Renal cortex interstitium (tissue), 11 donors: ENCODE measurements at regions not wholly inside any gene's neighbourhood (a gene's known extent, or its start where the extent isn't known, plus 50 kb on each side); places are given as distances from the start of the nearest gene placed in this dataset.
A peak's percentile ranks its signal among the peaks of the same experiment; 100 is the strongest.

Experiments used
- DNase-seq, 11 donors: peaks; one replicate each; pipeline ENCODE4 v3.0.0-alpha.2; 2013; ENCODE audit warnings: low read depth in 9 of 11, low spot score in 4 of 11; ENCODE audit errors: extremely low read depth in 1 of 11

DNA sequence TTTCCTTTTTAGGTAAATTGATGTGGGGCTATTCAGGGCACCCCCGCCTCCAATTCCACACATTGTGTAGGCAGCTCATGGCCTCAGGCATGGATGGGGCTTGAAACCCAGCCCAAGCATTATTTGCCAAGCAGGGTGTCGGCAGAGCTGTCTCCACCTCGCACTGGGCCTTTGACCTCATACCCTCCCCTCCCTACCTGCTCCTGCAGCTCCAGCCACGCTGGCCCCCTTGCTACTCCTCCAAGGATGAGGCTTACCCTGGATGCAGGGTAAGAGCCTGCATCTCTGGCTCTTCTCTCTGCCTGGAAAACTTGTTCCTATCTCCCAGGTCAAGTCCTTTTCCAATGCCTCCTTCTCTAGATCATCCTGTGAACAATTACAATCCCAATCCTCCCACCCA, 232.6 kb downstream of the SOD2 start:
- no peak for DNase-seq

DNA sequence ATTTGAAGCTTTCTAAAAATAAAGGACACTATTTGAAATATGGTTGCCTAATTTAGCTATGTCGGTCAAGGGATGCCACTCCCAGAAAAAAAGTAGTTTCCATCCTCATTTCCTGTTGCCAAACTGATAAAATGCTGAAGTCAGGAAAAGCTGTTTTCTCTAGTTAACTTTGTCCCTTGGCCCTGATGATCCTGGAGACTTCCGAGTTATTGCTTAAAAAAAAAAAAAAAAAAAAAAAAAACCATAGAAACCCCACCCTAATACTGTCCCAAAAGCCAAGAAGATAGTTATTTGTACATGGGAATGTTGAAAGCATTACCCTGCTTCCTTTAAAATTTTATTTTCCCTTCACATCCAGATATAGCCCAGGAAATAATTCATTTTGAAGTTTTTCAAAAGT, 236.7 kb downstream of the SOD2 start:
- DNase-seq: no peak

DNA sequence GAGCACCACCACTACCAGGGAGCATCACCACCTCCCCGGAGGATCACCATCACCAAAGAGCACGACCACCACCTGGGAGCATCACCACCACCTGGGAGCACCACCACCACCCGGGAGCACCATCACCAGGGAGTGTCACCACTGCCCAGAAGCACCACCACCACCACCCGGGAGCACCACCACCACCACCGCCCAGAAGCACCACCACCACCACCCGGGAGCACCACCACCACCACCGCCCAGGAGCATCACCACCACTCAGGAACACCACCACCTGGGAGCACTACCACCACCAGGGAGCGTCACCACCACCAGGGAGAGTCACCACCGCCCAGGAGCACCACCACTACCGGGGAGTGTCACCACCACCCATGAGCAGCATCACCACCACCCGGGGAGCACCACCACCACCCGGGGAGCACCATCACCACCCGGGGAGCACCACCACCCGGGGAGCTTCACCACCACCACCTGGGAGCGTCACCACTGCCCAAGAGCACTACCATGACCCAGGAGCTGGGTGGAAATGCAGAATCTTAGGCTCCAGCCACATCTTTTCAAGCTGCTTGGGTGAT, 237.3 kb downstream of the SOD2 start:
- DNase-seq: no peak

DNA sequence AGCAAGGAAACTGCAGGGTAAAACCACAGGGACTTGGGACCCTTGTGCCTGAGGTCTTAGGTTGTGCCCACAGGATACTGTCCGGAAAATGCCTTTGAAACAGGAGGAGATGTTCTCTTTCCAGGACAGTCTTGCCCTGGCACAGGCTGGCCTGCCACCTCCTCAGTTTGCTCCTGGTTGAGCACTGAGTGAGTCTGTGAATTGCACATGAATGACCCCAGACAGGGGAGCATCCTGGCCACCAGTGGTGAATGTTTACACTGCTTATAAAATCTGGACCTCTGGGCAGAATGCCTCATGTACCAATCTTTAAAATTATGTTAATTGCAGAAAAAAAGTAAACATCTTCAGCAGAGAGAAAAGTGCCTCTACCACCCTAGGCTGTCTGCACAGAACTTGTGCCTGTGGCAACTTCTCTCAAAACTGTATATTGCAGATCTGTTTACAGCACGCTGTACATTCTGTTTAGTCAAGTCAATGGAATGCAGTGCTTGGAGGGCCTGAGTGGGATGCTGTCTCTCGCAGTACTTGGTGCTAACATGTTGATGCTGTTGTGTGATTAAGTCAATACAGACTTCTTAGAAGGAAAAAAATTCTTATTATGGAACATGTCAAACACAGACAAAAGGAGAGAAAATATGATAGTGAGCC, 242.1 kb downstream of the SOD2 start:
- peak in 2 of 11 donors; percentile 12 to 25 for DNase-seq

DNA sequence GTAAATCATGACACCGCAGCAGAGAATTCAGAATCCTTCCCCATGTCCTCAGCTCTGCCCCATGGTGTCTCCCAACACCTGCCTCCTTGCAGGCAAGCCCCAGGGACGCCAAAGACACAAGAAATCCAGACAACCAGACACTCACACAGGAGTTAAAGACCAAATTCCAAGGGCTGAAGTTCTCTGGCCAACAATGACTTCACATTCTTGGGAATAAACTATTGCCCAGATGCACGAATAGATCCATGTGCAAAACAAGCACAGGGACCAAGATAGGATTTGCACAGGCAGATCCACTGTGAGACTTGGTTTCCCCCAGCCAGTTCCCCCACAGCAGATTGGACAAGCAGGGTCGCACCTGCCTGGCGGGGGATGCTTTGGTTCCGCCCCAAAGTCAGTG, 246.7 kb downstream of the SOD2 start:
- DNase-seq: no peak

DNA sequence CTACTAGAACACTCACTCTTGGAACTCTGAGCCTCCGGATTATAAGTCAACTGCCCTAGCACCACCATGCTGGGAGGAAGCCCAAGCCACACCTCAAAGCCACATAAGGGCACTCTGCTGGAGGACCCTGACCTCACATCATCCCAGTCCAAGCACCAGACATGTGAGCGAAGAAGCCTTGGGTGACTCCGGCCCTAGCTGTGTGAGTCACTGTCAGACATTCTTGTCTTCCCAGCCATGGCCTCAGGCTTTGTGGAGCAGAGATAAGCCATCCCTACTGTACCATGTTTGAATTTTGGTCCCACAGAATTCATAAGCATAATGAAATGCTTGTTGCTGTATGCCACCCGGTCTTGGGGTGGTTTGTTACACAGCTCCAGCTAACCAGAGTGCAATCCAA, 247.7 kb downstream of the SOD2 start:
- DNase-seq: no peak

DNA sequence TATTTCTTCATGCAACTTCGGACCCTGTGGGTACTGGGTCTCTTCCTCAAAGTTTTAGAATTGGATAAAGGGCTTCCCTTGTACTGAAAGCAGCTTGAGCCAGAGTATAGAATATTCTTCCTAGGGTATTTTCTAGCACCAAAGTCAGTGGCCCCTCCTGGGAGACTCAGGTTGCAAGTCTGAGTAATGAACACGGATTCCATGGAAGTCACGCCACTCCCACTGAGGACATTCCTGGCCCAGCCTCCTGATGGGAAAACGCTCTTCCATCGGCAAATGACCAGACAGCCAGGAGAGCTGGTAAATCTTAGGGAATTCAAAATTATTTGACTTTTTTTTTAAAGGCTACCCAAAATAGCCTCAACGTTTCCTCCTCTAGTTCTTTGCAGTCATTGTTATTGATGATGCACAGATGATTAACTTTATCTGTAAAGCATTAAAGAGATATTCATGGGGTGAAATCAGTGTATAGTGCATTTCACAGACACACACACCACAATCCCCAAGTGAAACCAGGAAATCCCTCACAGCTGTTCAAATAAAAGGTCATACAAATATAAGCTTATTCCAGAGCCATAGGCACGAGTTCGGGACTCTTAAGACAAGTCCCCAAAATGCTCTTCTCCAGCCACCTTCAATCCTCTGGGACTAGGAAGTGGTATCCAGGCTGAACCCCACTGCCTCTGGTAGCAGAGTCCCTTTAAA, 248.8 kb downstream of the SOD2 start:
- DNase-seq: no peak

DNA sequence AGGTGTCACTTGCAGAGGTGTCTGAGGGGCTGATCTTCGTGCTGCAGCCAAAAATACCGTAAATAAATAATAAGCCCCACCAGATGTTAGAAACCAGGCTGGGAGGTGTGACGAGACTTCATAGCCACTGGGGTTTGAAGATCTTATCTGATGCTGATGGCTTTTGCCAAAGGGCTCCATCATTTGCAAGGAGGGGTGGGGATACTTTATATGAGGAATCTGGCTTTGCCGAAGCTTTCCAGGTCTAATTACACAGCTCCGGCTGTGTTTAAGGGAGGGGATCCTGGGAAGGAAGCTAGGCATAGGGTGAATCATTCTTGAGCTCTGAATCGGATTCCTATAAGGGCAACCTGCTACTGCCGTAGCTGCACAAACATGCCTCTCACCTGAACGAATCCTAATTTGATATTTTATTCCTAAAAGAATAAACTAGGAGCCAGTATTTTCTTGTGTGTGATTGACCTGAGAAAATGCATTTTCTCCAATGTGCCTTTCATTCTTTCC, 249.6 kb downstream of the SOD2 start:
- DNase-seq: no peak

DNA sequence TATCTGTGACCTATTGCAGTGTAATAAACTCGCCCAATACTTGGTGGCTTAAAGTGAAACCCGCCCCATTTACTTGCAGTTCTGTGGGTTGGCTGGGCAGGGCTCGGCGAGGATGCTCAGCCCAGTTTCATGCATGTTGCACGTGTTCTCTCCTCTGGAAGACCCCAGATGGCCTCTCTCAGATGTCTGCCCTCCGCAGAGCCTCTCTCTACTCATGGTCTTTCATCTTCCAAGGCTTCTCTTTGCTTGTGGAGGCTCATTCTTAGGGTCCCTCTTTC, 251.4 kb downstream of the SOD2 start:
- no peak for DNase-seq

DNA sequence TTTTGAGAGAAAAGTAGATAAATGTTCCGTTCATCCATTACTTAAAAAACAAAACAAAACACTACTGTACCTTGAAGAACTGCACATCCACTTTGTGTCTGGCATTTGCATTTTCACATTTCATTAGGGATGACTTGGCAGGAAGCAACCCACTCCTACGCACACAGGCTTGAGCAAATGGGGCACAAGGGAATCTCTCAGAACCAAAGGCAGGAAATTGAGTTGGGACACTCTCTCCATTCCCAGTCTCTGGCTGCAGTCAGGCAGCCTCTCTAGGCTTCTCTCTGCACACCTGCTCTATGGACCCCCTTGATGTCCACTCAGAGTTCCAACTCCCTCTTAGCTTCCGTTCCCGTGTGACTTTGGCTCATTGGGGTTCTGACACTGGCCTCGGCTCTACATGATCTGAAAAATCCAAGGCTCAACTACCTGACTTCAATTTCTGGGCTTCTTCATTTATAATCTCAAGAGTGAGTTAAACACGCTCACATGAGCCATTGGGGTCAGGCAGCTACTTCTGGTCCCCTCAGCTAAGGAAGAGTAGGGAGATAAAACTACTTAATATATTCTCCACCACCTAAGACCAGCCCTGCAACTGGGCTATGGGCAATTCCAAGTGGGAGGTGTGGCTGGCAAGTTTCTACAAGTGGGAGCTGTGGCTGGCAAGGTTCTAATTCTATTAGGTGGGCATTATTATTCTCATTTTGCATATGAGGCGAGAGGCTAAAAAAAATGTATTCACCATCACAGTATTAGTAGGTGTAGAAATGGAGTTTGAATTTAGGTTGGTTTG, 251.9 kb downstream of the SOD2 start:
- DNase-seq: no peak

DNA sequence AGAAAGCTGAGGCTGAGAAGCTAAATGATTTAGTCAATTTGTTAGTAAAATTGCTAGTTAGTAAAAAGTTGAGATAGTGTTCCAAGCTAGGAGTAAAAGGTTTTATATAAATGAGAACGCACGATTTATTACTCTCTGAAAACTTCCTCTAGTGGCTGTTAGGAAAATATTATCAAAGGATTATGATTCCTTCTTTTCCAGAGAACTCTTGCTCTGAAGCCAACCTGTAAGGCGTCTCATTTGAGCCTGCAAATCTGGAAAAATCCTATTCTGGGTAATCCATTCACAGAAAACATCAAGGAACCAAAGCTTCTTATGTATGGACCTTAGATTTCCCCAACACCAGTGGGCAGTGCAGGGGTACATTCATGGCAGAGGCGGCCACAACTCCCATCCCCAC, 252.7 kb downstream of the SOD2 start:
- DNase-seq: no peak

DNA sequence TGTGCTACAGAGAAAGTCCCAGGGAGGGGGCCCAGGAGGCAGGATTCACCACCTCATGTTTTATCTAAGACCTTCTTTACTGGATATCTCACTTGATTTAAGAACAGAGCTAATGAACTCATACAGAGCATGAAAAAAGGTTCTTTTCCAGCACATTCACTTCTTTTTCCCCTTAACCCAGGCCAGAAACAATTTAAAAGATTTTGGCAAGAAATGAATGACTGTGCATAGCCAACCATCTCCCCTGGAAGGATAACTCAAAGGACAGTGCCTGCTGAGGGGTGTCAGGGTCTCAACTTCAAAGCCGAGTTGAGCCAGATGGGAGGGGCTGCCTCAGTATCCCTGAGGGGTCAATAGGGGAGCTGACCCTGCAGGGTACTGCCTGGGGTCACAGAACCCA, 253.4 kb downstream of the SOD2 start:
- DNase-seq: no peak

DNA sequence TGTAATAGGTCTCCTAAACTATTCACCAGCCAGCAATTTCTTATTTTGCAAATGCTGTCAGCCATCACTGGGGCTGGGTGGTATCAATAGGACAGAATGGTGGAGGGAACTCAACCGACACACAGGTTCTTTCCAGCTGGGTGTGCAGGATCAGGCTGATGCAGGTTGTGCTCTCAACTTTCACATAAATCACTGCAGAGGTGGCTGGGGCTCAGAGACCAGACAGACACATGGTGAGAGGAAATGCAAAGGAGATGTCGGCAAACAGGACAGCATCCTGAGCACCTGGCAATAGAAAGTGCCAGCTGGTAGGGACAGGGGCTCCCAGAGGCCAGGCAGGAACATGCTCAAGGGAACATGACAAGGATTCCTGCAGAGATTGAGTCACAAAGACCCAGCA, 254.9 kb downstream of the SOD2 start:
- DNase-seq: peak in 1 of 11 donors; percentile 5

DNA sequence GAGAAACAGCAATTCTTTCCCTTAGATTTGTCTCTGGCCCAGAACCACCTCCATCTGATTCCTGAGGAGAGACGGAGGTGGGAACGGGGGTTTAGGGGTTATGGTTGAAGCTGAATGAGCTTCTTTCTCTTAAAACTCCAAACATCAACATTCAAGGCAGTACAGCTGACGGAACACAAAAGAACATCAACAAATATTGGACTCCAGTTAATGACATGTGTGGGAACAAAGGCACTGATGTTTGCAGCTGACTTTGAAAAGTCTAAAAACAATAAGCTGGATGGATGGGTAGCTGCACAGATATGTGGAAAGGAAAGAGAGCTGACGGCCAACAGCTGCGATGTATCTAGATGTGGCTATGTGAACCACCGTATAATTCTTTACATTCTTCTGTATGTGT, 256.5 kb downstream of the SOD2 start:
- DNase-seq: no peak

DNA sequence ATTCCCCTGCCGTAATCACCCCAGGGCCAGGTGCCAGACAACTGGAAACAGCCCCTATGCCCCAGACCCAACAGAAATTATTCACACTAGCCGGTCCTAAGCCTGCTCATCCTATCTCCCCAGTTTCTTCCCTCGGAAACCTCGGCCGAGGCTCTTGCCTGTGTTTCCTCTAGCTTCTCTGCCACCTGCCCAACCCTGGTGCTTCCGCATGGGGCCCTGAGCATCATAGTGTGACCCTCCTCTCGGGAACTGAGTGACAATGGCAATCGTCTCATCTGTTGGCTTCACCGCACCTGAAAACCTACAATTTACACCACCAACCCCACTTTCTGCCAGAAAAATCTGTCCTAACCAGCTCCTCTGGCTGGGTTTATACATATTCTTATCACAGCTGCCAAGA, 257.3 kb downstream of the SOD2 start:
- no peak for DNase-seq

DNA sequence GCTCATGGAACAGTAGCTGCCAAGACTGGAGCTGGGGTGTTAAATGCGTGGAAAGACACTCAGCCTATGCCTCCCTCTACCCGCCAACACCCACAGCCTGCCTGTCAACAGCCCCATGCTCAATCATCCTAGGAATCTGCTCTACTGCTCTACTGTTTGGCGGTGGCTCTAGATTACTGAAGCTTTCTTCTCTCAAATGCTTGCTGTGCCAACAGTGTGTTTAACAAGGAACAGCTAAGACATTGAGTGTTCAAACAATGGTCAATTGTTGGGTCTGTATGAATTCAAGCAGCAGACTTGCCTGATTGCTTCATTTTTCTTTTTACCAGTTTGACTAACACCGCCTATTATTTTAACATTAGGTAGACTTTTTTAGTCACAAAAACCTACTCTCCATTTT, 258.6 kb downstream of the SOD2 start:
- DNase-seq: no peak

DNA sequence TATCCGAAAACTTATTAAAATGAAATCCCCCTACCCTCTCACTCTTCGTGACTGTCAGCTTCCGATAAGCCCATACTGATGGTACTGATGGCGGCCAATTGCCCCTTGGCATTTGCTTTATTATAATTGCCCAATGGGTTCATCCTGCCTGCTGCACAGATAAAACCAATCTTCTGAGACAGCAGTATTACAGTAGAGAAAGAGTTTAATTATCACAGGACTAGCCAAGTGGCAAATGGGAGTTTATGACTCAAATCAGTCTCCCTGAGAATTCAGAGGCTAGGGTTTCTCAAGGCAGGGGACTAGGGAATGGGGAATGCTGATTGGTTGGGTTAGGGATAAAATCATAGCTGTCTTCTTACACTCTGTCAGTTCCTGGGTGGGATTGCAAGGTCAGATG, 259.5 kb downstream of the SOD2 start:
- no peak for DNase-seq

DNA sequence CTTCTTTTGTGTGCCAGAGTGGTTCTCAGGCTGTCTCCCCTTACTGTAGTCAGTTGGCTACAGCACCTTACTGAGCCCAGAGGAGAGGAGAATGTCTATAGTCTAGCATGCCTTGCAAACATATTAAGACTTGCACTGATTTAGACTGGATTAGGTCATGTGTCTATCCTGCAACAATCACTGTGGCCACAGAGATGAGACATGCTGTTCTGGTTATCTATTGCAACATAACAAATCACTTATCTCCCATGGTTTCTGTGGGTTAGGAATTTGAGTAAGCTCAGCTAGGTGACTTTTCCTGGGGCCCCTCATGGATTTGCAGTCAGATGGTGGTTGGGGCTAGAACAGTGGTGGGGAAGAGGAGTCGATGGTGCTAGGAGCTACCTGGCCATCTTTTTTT, 261.3 kb downstream of the SOD2 start:
- no peak for DNase-seq

DNA sequence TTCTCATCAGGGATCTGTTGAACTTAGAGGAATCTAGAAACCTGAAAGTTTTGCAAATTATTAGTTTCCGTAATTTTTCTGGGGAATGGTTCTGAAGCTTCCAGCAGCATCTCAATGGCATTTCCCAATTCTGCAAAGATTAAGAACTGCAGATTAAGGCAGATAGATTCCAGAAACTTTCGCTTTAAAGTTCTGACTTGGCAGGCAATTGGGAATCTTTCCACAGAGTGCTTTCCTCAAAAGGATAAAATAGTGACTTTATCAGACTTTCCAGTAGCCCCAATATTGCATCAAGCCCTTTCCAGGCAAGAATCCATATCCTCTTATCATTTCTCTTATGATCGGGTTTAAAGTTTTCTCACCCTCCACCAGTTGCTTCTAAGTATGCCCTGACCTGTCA, 261.1 kb downstream of the FNDC1 start:
- DNase-seq: no peak

DNA sequence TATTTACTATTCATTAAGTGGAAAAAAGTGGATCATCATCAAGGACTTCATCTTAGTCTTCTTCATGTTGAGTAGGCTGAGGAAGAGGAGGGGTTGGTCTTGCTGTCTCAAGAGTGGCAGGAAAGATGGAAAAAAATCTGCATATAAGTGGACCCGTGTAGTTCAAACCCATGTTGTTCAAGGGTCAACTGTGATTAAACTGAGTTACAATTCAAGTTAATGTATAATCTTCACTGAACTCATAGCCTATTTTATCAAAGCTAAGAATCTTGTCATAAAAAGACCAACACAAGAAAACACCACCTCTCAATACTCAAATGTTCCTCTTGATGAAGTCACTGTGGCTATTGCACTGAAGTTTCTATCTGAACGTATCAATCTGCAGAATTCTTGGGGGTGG, 260.2 kb downstream of the FNDC1 start:
- no peak for DNase-seq
